ENCODE measurements at regions not wholly inside any gene's neighbourhood (a gene's known extent, or its start where the extent isn't known, plus 50 kb on each side); places are given as distances from the start of the nearest gene placed in this dataset.

GRCh38 chr2:128598862-128599441, 280.3 kb upstream of the HS6ST1 start:
- Histone ChIP-seq H3K4me3 (no peak overlapping the region), H3K9me3 (no peaks in the 10 kb centered on the region), H3K4me1 (peaks cover 0 to 17% (median 0%) of the 10 kb centered on the region in 4 donors), H3K27ac (no peak overlapping the region), H3K27me3 (no peaks in the 10 kb centered on the region), H3K36me3 (no peaks in the 10 kb centered on the region)
- no peak for TF ChIP-seq EP300 (IDR thresholded peaks at IDR 0.05)
- no peak for TF ChIP-seq CTCF (IDR thresholded peaks at IDR 0.05)
- TF ChIP-seq POLR2A (IDR thresholded peaks at IDR 0.05), result no peak
- 94 to 98% methylated on average over 4 of the region's 4 CpGs for WGBS, 2 donors
- no peak for DNase-seq (ENCODE audit: low spot score in 2 of 2)

DNA sequence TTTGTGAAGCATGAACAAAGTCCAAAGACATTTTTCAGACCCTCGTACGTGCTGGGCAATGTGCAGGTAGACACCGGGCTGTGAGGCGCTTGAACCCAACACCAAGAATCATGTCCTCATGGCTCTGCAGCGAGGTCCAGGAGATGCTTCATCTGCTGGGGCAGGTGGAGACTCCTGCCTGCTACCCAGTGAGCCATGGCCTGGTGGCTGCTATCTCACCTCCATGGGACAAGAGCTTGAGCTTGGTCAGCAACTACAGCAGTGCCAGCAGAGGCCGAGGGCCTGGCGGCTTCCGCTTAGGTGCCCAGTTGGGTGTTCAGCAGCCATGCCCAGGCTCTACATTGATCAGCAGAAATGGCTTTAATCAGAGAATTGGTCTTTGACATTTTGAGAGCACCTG, 281.0 kb upstream of the HS6ST1 start:
- Histone ChIP-seq H3K4me3 (no peak overlapping the region), H3K36me3 (no peaks in the 10 kb centered on the region), H3K27ac (no peak overlapping the region), H3K27me3 (no peaks in the 10 kb centered on the region), H3K4me1 (peaks cover 0 to 10% (median 0%) of the 10 kb centered on the region in 4 donors), H3K9me3 (no peaks in the 10 kb centered on the region)
- DNase-seq (ENCODE audit: low spot score in 2 of 2), result no peak
- WGBS, 2 donors, result 96 to 97% methylated on average over 8 of the region's 8 CpGs
- TF ChIP-seq CTCF (IDR thresholded peaks at IDR 0.05), result no peak
- no peak for TF ChIP-seq EP300 (IDR thresholded peaks at IDR 0.05)
- TF ChIP-seq POLR2A (IDR thresholded peaks at IDR 0.05), result no peak

- H3K4me1 ChIP-seq, result peaks cover 0 to 9% (median 0%) of the 10 kb centered on the region in 4 donors
- no peak for TF ChIP-seq POLR2A (IDR thresholded peaks at IDR 0.05)
- no peaks in the 10 kb centered on the region for H3K36me3 ChIP-seq
- DNase-seq (ENCODE audit: low spot score in 2 of 2), result no peak
- no peak overlapping the region for H3K4me3 ChIP-seq
- WGBS, 2 donors, result 80 to 87% methylated on average over 15 of the region's 15 CpGs
- no peaks in the 10 kb centered on the region for H3K27me3 ChIP-seq
- no peaks in the 10 kb centered on the region for H3K9me3 ChIP-seq
- no peak overlapping the region for H3K27ac ChIP-seq
These were observed 282.1 kb upstream of the HS6ST1 start for GRCh38 chr2:128600581-128601297.

- Histone ChIP-seq H3K27ac (no peak overlapping the region), H3K4me3 (no peak overlapping the region), H3K36me3 (no peaks in the 10 kb centered on the region), H3K9me3 (no peaks in the 10 kb centered on the region), H3K27me3 (no peaks in the 10 kb centered on the region), H3K4me1 (peaks cover 0 to 3% (median 0%) of the 10 kb centered on the region in 4 donors)
- WGBS, 2 donors, result 83 to 89% methylated on average over 12 to 16 of the region's 16 CpGs
- DNase-seq (ENCODE audit: low spot score in 2 of 2), result no peak
- TF ChIP-seq POLR2A (IDR thresholded peaks at IDR 0.05) (no peak), CTCF (IDR thresholded peaks at IDR 0.05) (no peak), EP300 (IDR thresholded peaks at IDR 0.05) (no peak)
These were observed 282.8 kb upstream of the HS6ST1 start for GRCh38 chr2:128601298-128602037.

DNA sequence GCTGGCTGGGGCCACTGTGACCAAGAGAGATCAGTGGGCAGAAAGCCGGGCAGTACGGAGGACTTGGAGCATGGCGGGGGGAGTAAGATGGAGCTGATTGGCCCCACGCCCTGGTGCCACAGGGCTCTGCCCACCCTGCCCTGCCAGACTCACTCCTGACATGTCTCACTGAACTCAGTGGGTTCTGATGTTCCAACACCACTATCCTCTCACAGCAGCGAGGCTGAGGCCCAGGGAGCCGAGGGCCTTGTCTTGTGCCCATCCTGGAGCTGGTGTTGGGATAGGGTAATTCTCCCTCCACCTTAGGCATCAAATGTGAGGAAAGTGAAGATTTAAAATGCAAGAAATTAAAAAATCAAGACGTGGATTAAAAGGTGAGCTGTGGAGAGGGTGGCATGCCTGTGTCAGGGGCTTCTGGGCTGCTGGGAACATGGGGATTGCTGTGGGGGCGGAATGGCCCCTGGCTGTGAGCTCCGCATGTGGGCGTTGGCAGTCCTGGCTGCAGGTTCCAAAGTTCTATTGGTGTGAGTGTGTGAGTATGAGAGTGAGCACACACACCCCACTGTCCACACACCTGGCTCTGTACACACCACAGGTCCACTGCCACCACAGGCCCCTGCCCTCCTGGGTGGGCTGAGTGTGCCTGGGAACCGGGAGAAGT, 283.5 kb upstream of the HS6ST1 start:
- 83 to 92% methylated on average over 11 of the region's 11 CpGs for WGBS, 2 donors
- DNase-seq (ENCODE audit: low spot score in 2 of 2), result peak in 1 of 2 donors; percentile 7
- no peaks in the 10 kb centered on the region for H3K27me3 ChIP-seq

More for the DNA sequence above, 283.5 kb upstream of the HS6ST1 start:
- Histone ChIP-seq H3K27ac (no peak overlapping the region), H3K9me3 (no peaks in the 10 kb centered on the region), H3K36me3 (no peaks in the 10 kb centered on the region), H3K4me1 (peaks cover 0 to under 1% (median 0%) of the 10 kb centered on the region in 4 donors), H3K4me3 (no peak overlapping the region)
- TF ChIP-seq CTCF (IDR thresholded peaks at IDR 0.05), result no peak
